Fibroblast of skin of abdomen (primary cell): ENCODE measurements at regions not wholly inside any gene's neighbourhood (a gene's known extent, or its start where the extent isn't known, plus 50 kb on each side); places are given as distances from the start of the nearest gene placed in this dataset.
"Not testable (repeated sequence)": the region's sequence is repeated elsewhere in the genome, so short reads cannot be mapped to it uniquely, and the experiment has no call there.

ENCODE experiments used
- DNase-seq: peaks from one replicate; pipeline ENCODE4 v3.0.0-alpha.2; 2013

DNA sequence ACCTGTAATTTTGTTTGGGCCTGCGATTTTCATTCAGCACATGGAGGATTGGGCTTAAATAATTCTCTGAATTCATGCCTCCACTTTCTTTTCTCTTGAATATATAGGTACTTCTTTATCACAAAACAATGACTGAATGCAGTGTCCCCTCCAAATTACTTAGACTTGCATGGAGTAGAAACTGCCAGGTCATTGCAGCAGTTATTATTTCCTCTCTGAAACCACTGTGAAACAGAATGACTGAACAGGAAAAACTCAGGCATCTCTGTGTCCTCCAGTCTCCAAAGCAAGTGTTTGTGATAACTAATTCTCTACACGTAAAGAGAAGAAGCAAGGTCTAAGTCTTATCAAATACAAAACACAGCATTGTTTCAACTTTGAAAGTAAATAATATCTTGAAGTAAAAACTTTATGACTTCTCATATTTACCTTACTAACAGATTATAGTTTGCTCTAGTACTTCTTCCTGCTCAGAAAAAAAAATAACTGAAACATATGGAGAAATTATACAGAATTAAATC lies 144.5 kb upstream of the DIAPH2 start:
- no peak for DNase-seq

DNA sequence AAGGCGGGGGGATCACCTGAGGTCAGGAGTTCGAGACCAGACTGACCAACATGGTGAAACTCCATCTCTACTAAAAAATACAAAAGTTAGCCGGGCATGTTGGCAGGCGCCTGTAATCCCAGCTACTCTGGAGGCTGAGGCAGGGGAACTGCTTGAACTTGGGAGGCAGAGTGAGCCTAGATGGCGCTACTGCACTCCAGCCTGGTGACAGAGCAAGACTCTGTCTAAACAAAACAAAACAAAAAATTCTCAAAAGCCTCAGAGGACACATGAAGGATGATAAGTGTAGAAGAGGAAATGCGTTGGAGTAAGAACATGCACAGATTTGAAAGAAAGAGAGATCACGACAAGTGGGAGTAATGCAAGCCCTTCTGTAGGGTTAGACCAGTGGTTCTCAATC lies 138.4 kb upstream of the DIAPH2 start:
- not testable (repeated sequence) for DNase-seq

DNA sequence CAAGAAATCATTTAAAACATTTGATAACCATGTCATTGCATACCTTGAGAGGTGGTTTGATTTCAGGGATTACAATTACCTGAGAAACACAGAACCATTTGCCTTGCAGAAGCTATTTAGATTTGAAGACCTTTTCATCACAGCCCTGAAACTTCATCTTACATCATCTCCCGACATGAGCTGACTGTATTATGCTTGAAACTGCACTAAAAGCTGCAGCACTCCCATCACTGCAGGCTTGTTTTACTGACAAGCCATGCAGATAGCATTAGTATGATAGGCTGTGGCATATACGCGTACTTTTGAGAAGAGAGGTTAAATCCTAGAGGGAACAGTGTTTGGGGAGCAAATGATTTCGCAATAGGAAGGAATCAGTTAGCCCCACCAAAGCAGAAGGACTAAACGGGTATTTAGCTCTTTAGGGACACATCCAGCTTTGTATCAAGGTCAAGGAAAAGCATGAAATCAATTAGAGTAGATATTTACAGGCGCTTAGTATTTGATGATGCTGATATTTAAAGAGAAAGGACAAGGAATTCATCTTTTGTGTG lies 133.2 kb upstream of the DIAPH2 start:
- no peak for DNase-seq

DNA sequence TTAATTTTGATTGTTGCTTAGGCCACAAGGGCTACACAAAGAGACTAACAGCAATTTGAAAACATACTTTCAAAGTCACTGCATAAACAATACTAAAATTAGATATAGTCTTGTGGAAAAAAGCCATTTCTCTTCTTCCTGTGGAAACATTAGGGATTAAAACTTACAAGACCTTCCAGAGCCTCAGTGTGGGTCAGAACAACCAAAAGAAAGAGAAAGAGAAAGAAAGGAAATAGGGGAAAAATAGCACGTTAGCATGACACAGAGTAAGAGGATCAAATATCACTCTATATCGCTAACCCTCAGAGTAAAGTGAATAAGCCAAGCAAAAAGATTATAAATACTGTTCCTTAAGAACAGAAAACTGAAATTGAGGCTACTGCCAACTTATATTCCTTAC lies 127.8 kb upstream of the DIAPH2 start:
- DNase-seq = no peak

DNA sequence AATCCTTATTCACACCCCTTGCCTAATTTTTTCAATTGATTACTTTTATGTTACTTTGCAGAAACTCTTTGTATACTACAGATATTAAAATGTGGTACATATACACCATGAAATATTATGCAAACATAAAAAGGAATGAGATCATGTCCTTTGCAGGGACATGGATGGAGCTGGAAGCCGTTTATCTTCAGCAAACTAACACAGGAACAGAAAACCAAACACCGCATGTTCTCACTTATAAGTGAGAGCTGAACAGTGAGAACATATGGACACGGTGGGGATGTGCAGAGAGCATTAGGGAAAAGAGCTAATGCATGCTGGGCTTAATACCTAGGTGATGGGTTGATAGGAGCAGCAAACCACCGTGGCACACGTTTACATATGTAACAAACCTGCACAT lies 123.5 kb upstream of the DIAPH2 start:
- not testable (repeated sequence) for DNase-seq

DNA sequence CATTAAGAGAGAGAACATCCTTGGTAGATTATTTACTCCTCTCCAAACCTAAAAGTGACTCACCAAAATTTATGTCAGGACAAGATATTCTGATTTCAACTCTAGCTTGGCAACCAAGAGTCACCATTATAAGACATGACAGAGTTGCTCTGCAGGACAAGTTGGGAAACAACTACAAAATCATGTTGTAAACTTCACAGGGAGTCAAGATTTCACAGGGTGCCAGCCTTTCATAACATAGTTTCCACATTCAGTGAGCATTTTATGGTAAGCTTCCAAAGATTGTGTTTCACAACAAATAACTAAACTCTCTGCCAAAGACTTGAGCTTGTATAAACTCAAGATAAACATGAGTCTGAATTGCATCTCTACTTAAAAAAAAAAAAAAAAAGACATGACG lies 121.0 kb upstream of the DIAPH2 start:
- peak; percentile 0 for DNase-seq

DNA sequence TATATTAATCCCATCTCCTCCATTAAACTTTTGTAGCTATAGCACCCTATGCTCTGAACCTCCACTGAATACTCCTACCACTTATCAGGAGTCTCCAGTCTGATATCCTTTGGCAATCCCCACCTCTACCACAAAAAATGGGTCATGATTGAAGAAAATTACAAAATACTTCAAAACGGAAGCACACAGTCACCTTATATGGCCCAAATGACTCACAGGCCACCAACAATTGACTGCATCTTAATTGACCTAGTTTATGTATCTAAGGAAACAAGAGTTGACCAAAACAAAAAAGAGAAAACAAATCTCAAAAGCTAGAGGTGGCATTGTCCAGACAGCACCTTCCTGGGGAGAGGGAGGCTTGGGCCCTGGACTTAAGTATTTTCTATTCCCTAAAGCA lies 120.0 kb upstream of the DIAPH2 start:
- no peak for DNase-seq

DNA sequence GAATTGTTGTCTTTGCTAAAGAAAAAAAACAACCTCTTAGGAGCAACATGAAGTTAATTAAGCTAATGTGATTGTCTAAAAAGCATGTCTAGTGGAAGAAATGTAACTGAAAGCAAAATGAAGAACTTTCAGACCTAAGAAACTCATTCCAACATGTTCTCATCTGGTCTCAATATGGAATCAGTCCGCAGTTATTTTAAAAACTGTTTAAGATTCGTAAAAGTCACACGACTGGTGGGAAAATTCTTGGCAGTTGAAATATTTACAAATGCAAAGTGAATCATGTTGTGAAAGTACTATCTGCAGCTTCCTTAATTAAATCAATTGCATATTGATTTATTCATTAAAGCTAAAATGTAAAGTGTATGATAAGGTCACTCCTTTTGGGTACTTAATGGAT lies 117.8 kb upstream of the DIAPH2 start:
- no peak for DNase-seq

DNA sequence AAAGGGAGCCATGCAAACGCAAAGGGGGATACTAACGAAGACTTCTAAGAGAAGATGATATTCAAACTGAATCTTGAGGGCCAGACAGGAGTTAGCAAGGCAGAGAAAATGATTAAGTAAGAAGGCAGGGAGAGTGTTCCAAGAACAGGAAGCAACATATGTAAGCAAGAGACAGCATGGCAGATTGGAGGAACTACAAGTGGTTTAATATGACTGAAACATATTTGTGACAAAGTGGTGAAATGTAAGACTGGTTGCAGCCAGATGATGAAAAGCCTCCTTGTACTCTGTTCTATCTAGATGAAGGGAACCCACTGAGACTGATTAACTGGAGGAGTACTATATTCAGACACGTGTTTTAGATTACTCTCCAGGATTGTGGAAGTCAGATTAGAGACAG lies 116.6 kb upstream of the DIAPH2 start:
- DNase-seq = no peak

DNA sequence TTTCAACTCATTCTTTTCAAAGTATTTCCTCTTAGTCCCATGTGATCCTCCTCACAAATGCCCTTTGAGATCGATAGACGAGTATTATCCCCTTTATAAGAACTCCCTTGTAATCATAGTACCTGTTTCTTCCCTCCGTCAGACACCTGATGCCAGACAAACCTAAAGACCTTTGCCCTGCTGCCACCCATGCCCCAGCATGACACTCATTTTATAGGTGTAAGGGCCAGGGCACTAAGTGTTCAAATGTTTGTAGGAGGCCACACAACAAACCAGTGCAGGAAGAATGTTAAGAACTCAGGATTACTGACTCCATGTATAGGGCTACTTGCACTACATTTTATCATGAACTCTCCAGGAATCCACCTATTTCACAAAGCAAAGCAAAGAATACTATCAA lies 115.6 kb upstream of the DIAPH2 start:
- DNase-seq = no peak

DNA sequence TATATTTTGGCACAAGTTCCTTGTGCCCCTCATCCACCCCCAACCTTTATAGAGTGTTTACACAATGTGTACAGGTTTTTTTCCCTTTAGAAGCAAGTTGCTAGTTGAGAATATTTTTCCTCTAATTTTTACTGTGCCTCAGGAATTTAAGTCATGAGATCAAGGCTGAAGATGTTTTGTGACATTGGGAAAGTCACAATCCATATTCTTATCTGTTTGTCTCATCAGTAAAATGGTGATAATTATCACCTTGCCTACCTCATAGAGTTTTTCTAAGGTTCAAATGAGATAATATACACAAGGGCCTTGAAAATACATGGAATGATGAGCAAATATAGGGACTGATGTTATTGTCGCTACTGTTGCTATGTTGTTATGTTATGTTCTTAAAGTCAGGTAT lies 109.6 kb upstream of the DIAPH2 start:
- no peak for DNase-seq

DNA sequence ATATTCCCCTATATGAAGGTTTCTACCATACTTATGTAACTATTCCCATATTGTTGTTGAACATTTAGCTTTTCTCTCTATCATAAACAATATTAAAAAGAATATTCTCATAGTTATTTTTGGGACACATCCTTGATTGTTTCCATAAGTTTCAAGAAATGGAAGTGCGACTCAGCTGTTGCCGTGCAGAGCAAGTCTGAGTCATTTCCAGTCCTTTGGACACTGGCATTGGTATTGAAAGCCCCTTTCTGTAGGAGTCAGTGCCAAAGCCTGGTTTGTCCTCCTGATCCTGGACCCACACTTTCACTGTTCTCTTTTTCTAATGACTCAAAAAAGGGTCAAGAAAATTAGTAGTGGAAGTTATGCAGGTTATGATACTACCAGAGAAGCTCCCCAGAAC lies 108.3 kb upstream of the DIAPH2 start:
- peak; percentile 4 for DNase-seq

DNA sequence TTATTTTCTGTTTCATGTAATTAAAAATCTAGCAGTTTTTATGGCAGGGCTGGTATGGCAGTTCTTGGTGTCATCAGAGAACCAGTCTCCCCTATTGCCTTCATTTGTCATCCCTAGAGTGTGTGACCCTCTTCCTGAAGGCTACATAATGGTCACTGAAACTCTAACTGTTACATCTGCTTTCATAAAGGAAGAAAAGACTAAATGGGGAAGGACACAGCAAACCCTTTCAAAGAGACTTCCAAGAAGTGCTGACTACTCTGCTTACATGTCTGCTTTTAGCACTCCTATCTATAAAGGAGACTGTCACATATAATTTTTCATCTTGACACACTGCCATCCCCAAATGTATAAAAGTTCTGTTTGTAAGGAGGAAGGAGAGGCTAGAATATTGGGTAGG lies 105.9 kb upstream of the DIAPH2 start:
- DNase-seq = no peak

DNA sequence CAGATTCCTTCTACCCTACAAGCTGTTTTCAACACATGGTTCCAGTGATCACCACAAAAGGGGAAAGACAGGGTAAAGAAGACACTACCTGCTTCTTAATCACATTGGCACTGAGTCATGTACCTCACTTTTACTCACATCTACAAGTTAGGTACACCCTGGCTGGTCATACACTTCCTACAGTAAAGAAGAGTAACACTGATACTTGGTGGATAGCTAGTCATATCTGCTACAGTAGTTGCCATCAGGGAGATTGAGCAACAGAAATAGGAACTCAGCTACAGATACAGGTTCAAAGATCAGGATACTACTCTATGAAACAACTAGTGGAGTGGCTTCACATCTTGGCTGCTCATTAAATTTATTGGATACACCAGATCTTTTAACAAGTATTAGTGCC lies 105.4 kb upstream of the DIAPH2 start:
- DNase-seq = no peak

DNA sequence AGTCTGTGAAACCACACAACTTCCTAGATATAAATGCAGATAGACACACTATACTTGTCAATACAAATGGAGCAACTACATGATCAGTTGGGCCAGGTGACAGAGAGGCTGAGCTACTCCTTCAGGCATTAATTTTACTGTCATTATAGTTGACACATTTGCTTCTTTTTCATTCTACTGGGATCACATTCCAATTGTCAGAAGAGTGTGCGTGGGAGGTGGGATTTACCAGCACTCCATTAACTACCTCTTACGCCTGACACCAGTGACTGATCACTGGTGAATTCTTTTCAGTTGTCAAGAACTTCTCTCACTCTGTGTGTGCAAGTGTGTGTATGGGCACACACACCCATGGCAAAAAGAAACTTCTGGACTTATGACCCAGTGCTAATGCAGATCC lies 94.2 kb upstream of the DIAPH2 start:
- DNase-seq = no peak

DNA sequence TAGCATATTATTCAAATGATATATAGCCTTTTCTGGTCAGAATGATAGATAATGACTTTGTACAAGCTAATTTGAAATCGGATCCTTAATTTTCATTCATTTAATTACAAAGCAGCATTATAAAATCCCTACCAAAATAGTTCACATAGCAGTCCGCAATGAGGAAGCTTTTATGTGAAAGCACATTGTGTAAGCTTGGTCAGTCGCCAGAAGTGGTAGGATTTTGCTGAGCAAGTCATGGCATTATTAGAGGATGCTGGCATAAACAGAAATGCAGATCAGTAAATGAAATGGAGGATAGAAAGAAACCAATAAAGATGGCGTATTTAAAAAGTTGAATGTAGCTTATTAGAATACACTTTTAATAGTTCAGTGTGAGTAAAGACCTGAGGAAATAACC lies 93.2 kb upstream of the DIAPH2 start:
- no peak for DNase-seq

DNA sequence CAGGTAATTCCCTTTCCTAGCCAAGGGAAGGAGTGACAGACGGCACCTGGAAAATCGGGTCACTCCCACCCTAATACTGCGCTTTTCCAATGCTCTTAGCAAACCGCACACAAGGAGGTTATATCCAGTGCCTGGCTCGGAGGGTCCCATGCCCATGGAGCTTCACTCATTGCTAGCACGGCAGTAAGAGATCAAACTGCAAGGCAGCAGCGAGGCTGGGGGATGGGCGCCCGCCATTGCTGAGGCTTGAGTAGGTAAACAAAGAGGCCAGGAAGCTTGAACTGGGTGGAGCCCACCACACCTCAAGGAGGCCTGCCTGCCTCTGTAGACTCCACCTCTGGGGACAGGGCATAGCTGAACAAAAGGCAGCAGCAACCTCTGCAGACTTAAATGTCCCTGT lies 86.8 kb upstream of the DIAPH2 start:
- DNase-seq = not testable (repeated sequence)

DNA sequence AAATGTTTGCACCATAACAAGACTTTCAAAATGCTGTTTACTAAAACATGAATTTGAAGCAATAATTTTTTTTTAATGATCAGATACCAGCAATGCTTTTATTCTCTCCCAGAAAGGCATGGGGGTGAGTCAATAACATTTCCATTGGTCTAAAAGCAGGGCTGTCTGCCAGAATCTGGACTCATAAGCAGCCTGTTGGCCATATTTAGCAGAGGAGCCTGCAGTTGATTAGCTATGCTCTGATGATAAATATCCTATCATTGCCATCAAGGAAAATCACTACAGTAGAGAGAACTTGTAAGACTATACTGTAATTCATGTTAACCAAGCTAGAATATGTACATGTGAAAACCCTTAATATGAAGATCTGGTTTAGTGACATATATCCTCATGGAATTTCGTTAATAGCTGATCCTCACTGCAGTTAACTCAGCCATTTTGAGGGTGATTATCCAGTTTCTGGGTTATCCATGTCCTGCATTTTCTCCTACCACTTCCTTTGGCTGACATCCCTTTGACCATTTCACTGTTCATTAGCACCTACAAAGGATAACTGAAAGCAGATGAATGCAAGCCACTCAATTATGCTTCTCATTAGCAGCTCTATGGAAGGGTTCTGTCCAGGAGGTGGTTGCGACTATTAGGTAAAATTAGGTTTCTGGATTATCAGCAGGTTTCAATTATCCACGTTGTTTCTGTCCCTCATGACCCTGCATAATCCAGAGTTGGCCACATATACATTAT lies 72.9 kb upstream of the DIAPH2 start:
- DNase-seq = peak; percentile 82

DNA sequence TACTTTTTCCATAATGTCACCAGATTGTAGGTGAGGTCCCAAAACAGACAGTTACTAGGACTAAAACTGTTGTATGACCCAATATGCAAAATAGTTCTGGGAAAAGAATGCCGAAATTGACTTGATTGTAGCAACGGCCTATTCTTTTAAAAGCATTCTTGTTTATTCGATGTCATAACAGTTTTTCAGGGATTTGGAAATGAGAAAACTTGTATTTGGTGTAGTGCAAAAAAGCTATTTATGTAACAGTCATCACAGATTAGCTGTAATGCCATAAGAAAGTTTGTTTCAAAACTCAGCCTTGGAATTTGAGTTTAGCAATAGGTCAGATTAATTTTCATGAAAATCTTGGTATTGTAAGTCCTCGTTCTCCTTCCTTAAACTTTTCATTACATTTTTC lies 69.2 kb upstream of the DIAPH2 start:
- no peak for DNase-seq

DNA sequence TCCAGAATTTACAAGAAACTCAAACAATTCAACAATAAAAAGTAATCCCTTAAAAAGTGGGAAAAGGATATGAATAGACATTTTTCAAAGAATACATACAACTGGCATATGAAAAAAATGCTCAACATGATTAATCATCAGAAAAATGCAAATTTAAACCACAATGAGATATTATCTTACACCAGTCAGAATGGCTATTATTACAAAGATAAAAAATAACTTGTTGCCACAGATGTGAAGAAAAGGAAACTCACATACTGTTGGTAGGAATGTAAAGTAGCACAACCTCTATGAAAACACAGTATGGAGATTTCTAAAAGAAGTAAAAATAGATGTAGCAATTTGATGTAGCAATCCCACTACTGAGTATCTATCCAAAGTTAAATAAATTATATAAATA lies 65.1 kb upstream of the DIAPH2 start:
- peak; percentile 14 for DNase-seq

DNA sequence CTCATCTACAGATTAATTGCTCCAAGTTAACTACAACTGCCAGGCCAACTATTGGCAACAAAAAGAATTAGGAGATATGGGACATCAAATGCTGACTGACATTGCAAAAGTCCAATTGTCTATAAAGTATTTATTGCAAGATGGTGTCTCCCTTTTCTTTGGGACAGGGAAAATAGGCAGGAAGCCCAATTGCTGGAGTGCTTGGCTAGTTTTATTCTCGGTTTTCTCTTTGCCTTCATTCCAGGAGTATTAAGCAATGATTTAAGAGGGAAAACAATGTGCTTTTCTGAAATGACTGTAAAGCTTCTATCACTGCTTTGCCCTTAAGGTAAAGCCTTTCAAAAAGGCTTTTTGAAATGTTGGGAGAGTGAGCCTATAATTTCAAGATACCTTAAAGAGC lies 62.8 kb upstream of the DIAPH2 start:
- DNase-seq = no peak
